Globus pallidus (tissue), 1 donor: ENCODE measurements at regions not wholly inside any gene's neighbourhood (a gene's known extent, or its start where the extent isn't known, plus 50 kb on each side); places are given as distances from the start of the nearest gene placed in this dataset.

Experiments
- DNase-seq: peaks from one replicate; pipeline ENCODE4 v3.0.0-alpha.2; 2015; ENCODE audit warnings: low spot score

- no peak for DNase-seq
These were observed 886.7 kb upstream of the PCDH20 start for GRCh38 chr13:62302341-62302740.

GRCh38 chr13:62299988-62300387 lies 884.3 kb upstream of the PCDH20 start:
- no peak for DNase-seq

GRCh38 chr13:62296812-62297211 lies 881.2 kb upstream of the PCDH20 start:
- DNase-seq: no peak

- no peak for DNase-seq
These were observed 878.6 kb upstream of the PCDH20 start for GRCh38 chr13:62294244-62294643.

- DNase-seq: no peak
These were observed 877.2 kb upstream of the PCDH20 start for GRCh38 chr13:62292714-62293480.

- no peak for DNase-seq
These were observed 874.9 kb upstream of the PCDH20 start for GRCh38 chr13:62290542-62290941.

GRCh38 chr13:62287764-62288163 lies 872.1 kb upstream of the PCDH20 start:
- no peak for DNase-seq

- DNase-seq: no peak
These were observed 864.9 kb upstream of the PCDH20 start for GRCh38 chr13:62280590-62280989.

GRCh38 chr13:62278271-62278670 lies 862.6 kb upstream of the PCDH20 start:
- no peak for DNase-seq

- no peak for DNase-seq
These were observed 836.1 kb upstream of the PCDH20 start for GRCh38 chr13:62251734-62252133.

- no peak for DNase-seq
These were observed 835.0 kb upstream of the PCDH20 start for GRCh38 chr13:62250501-62251201.

GRCh38 chr13:62246581-62246980 lies 830.9 kb upstream of the PCDH20 start:
- DNase-seq: no peak

- no peak for DNase-seq
These were observed 827.5 kb upstream of the PCDH20 start for GRCh38 chr13:62243106-62243505.

GRCh38 chr13:62234780-62235440 lies 819.3 kb upstream of the PCDH20 start:
- DNase-seq: no peak

GRCh38 chr13:62210951-62211350 lies 795.3 kb upstream of the PCDH20 start:
- DNase-seq: no peak

- DNase-seq: no peak
These were observed 793.9 kb upstream of the PCDH20 start for GRCh38 chr13:62209529-62209928.

- DNase-seq: no peak
These were observed 791.7 kb upstream of the PCDH20 start for GRCh38 chr13:62207388-62207787.

GRCh38 chr13:62206165-62206564 lies 790.5 kb upstream of the PCDH20 start:
- no peak for DNase-seq

GRCh38 chr13:62205273-62205672 lies 789.6 kb upstream of the PCDH20 start:
- DNase-seq: no peak

GRCh38 chr13:62194371-62194770 lies 778.7 kb upstream of the PCDH20 start:
- no peak for DNase-seq

GRCh38 chr13:62193919-62194318 lies 778.3 kb upstream of the PCDH20 start:
- DNase-seq: no peak

- DNase-seq: no peak
These were observed 770.1 kb upstream of the PCDH20 start for GRCh38 chr13:62185631-62186255.

GRCh38 chr13:62176051-62176450 lies 760.4 kb upstream of the PCDH20 start:
- no peak for DNase-seq
